SK-N-SH (cell line): ENCODE measurements at regions not wholly inside any gene's neighbourhood (a gene's known extent, or its start where the extent isn't known, plus 50 kb on each side); places are given as distances from the start of the nearest gene placed in this dataset.

Experiments
- CTCF ChIA-PET: fragments of 300-600, 350-600 bp; formaldehyde crosslinking; extraction: SDS; loops from one replicate; lab custom pipeline; 2021; lab: Yijun Ruan, JAX
- POLR2A ChIA-PET: fragments of 350-600 bp; sonication (Branson Sonifier 250); formaldehyde crosslinking; extraction: SDS; loops from one replicate; lab custom pipeline; 2020; ENCODE audit warnings: antibody characterized with exemption, inconsistent platforms; lab: Yijun Ruan, JAX
- DNase-seq: peaks from one replicate; pipeline ENCODE4 v3.0.0; 2012
- H2AFZ ChIP-seq: fragments of 200-600 bp; sonication (generic); 2 replicates; pipeline ENCODE4 v1.8.1; 2016; ENCODE audit warnings: antibody characterized with exemption, mild to moderate bottlenecking, low read depth
- H3F3A ChIP-seq: fragments of 200-600 bp; sonication (generic); replicated peaks from 2 replicates; pipeline ENCODE3; 2016; ENCODE audit warnings: antibody characterized with exemption, mild to moderate bottlenecking; ENCODE audit not compliant: insufficient read depth
- H3K27ac ChIP-seq, 2 experiments: fragments of 200-500 bp in 1 of 2; fragments of 200-600 bp in 1 of 2; sonication (Bioruptor generic) in 1 of 2; sonication (generic), shearing (Covaris generic) in 1 of 2; 2 replicates each; pipeline versions ENCODE4 v1.5.1 to v1.6.1; 2014 to 2016; ENCODE audit warnings: low read depth in 2 of 2, inconsistent platforms in 1 of 2, low read length in 1 of 2, mild to moderate bottlenecking in 1 of 2, mixed read lengths in 1 of 2
- H3K27me3 ChIP-seq: fragments of 200-600 bp; sonication (generic), shearing (Covaris generic); 2 replicates; pipeline ENCODE4 v1.6.1; 2016; ENCODE audit warnings: mixed run types; ENCODE audit not compliant: insufficient read depth
- H3K36me3 ChIP-seq, 2 experiments: fragments of 200-500 bp in 1 of 2; fragments of 200-600 bp in 1 of 2; sonication (Bioruptor generic) in 1 of 2; sonication (generic) in 1 of 2; replicated peaks in 1 of 2; 2 replicates each; pipeline versions ENCODE3 to v1.5.1; 2014 to 2016; ENCODE audit warnings: low read length in 1 of 2, mild to moderate bottlenecking in 1 of 2; ENCODE audit not compliant: insufficient read depth in 2 of 2, control insufficient read depth in 1 of 2
- H3K4me1 ChIP-seq, 2 experiments: fragments of 200-500 bp in 1 of 2; fragments of 200-600 bp in 1 of 2; sonication (Bioruptor generic) in 1 of 2; sonication (generic), shearing (Covaris generic) in 1 of 2; 2 replicates each; pipeline versions ENCODE4 v1.5.1 to v1.6.1; 2014 to 2016; ENCODE audit warnings: low read depth in 1 of 2, low read length in 1 of 2, mixed run types in 1 of 2; ENCODE audit not compliant: insufficient read depth in 2 of 2, control insufficient read depth in 1 of 2
- H3K4me2 ChIP-seq: fragments of 200-600 bp; sonication (generic), shearing (Covaris generic); 2 replicates; pipeline ENCODE4 v1.6.1; 2017; ENCODE audit warnings: mixed run types
- H3K4me3 ChIP-seq, 2 experiments: fragments of 200-500 bp in 1 of 2; fragments of 200-600 bp in 1 of 2; sonication (Bioruptor generic) in 1 of 2; sonication (generic), shearing (Covaris generic) in 1 of 2; 2 replicates each; pipeline versions ENCODE4 v1.5.1 to v1.8.1; 2014 to 2016; ENCODE audit warnings: low read depth in 2 of 2, inconsistent platforms in 1 of 2, low read length in 1 of 2, mild to moderate bottlenecking in 1 of 2, mixed read lengths in 1 of 2, moderate library complexity in 1 of 2
- H3K79me2 ChIP-seq: fragments of 200-600 bp; sonication (generic); 2 replicates; pipeline ENCODE4 v1.8.1; 2017; ENCODE audit warnings: mild to moderate bottlenecking; ENCODE audit not compliant: insufficient read depth
- H3K9ac ChIP-seq: fragments of 200-600 bp; sonication (generic); 2 replicates; pipeline ENCODE4 v1.6.1; 2017; ENCODE audit warnings: mixed run types
- H3K9me2 ChIP-seq: fragments of 200-600 bp; sonication (generic); 2 replicates; pipeline ENCODE4 v1.6.1; 2017; ENCODE audit warnings: mixed run types
- H3K9me3 ChIP-seq: fragments of 200-600 bp; sonication (generic); 2 replicates; pipeline ENCODE4 v1.6.1; 2017; ENCODE audit warnings: mixed run types, mild to moderate bottlenecking, moderate library complexity
- H4K20me1 ChIP-seq: fragments of 200-600 bp; sonication (generic); 2 replicates; pipeline ENCODE4 v1.6.1; 2017; ENCODE audit warnings: mild to moderate bottlenecking, mixed run types; ENCODE audit not compliant: insufficient read depth
- CHD2 ChIP-seq: fragments of 150-350 bp; IDR thresholded peaks from 2 replicates; pipeline ENCODE4 v1.6.1; 2018; ENCODE audit warnings: low read length; ENCODE audit not compliant: partially characterized antibody
- CTCF ChIP-seq: fragments of 200-600 bp; sonication (generic); IDR thresholded peaks from 2 replicates; pipeline ENCODE4 v1.6.1; 2017; ENCODE audit warnings: antibody characterized with exemption, mild to moderate bottlenecking, moderate library complexity
- EP300 ChIP-seq, 2 experiments: IDR thresholded peaks; 2 replicates each; pipeline versions ENCODE4 v1.4.0 to v1.6.1; 2012; ENCODE audit warnings: borderline replicate concordance in 1 of 2, low read depth in 1 of 2, low read length in 1 of 2
- FOSL2 ChIP-seq: IDR thresholded peaks from 2 replicates; pipeline ENCODE4 v1.4.0; 2012; ENCODE audit warnings: low read depth, mild to moderate bottlenecking, moderate library complexity, borderline replicate concordance
- FOXM1 ChIP-seq: IDR thresholded peaks from 2 replicates; pipeline ENCODE4 v1.4.0; 2012; ENCODE audit warnings: low read depth, mild to moderate bottlenecking
- IRF3 ChIP-seq: fragments of 150-350 bp; IDR thresholded peaks from 2 replicates; pipeline ENCODE4 v1.6.1; 2016; ENCODE audit warnings: mild to moderate bottlenecking, low read depth, low read length
- NFIC ChIP-seq: IDR thresholded peaks from 2 replicates; pipeline ENCODE4 v1.4.0; 2012; ENCODE audit warnings: borderline replicate concordance
- PBX3 ChIP-seq: IDR thresholded peaks from 2 replicates; pipeline ENCODE4; 2012
- RAD21 ChIP-seq: IDR thresholded peaks from 2 replicates; pipeline ENCODE4 v1.6.1; 2012; ENCODE audit warnings: mild to moderate bottlenecking, low read length
- REST ChIP-seq: IDR thresholded peaks from 2 replicates; pipeline ENCODE4 v1.6.1; 2012; ENCODE audit warnings: mild to moderate bottlenecking, low read depth, low read length, moderate library complexity
- RFX5 ChIP-seq: IDR thresholded peaks from 2 replicates; pipeline ENCODE4 v1.6.1; 2012; ENCODE audit warnings: mild to moderate bottlenecking, improper control_type of control experiment, low read length
- RXRA ChIP-seq: IDR thresholded peaks from 2 replicates; pipeline ENCODE4 v1.4.0; 2012; ENCODE audit warnings: low read depth, mild to moderate bottlenecking, borderline replicate concordance
- SIN3A ChIP-seq: IDR thresholded peaks from 2 replicates; pipeline ENCODE4 v1.6.1; 2012; ENCODE audit warnings: low read depth, mild to moderate bottlenecking, low read length, moderate library complexity, borderline replicate concordance
- SMC3 ChIP-seq: IDR thresholded peaks from 2 replicates; pipeline ENCODE4 v1.6.1; 2012; ENCODE audit warnings: low read depth, low read length, improper control_type of control experiment
- TEAD4 ChIP-seq: IDR thresholded peaks from 2 replicates; pipeline ENCODE4 v1.4.0; 2012; ENCODE audit warnings: mild to moderate bottlenecking, borderline replicate concordance; ENCODE audit not compliant: insufficient read depth
- ZBTB33 ChIP-seq: IDR thresholded peaks from 2 replicates; pipeline ENCODE4 v1.4.0; 2012; ENCODE audit warnings: low read depth, borderline replicate concordance
- WGBS: methylation state at CpG from one replicate; pipeline ENCODE4 v1.1.6; 2017; ENCODE audit warnings: low lambda C conversion rate; 5-methylcytosine and 5-hydroxymethylcytosine counted together

- WGBS, result 40% methylated on average over 8 of the region's 8 CpGs
- TF ChIP-seq ZBTB33 (no peak), PBX3 (no peak), REST (no peak), SMC3 (no peak), RXRA (no peak), TEAD4 (no peak), FOXM1 (no peak), FOSL2 (no peak), RFX5 (no peak), CHD2 (no peak), IRF3 (no peak), CTCF (no peak), RAD21 (no peak), SIN3A (no peak), NFIC (no peak), EP300 (IDR thresholded peaks at IDR 0.05; ENCODE audit: borderline replicate concordance in 1 of 2, low read depth in 1 of 2, low read length in 1 of 2) (no peak)
- H3K9me2 ChIP-seq, result no peaks in the 10 kb centered on the region
- H3K4me1 ChIP-seq, result no peaks in the 10 kb centered on the region
- no peaks in the 10 kb centered on the region for H3K36me3 ChIP-seq
- H3K4me2 ChIP-seq, result no peak overlapping the region
- no peaks in the 10 kb centered on the region for H3K27me3 ChIP-seq
- ChIA-PET CTCF (no interaction called here), POLR2A (no interaction called here)
- no peak overlapping the region for H3K27ac ChIP-seq
- no peak overlapping the region for H2AFZ ChIP-seq
- H3K9ac ChIP-seq, result no peak overlapping the region
- H4K20me1 ChIP-seq, result no peaks in the 10 kb centered on the region
- H3K79me2 ChIP-seq, result no peaks in the 10 kb centered on the region
- H3F3A ChIP-seq, result no peaks in the 10 kb centered on the region
- H3K4me3 ChIP-seq, result no peak overlapping the region
- DNase-seq, result no peak
- H3K9me3 ChIP-seq, result no peaks in the 10 kb centered on the region
Measured at GRCh38 chr10:130577039-130577438, 440.8 kb downstream of the GLRX3 start.
